Mucosa of rectum (tissue), 2 donors: ENCODE measurements at regions not wholly inside any gene's neighbourhood (a gene's known extent, or its start where the extent isn't known, plus 50 kb on each side); places are given as distances from the start of the nearest gene placed in this dataset.

Experiments used
- H3K27ac ChIP-seq, 2 donors: one replicate each; pipeline ENCODE4 v1.7.0; 2013; ENCODE audit warnings: inconsistent platforms in 2 of 2, low read depth in 2 of 2, low read length in 2 of 2
- H3K27me3 ChIP-seq, 2 donors: one replicate each; pipeline ENCODE4 v1.7.0; 2013; ENCODE audit warnings: low read length in 2 of 2; ENCODE audit not compliant: control insufficient read depth in 2 of 2, insufficient read depth in 2 of 2
- H3K36me3 ChIP-seq, 2 donors: one replicate each; pipeline ENCODE4 v1.7.0; 2013; ENCODE audit warnings: low read length in 2 of 2; ENCODE audit not compliant: control insufficient read depth in 2 of 2, insufficient read depth in 2 of 2
- H3K4me1 ChIP-seq, 2 donors: one replicate each; pipeline ENCODE4 v1.7.0; 2013; ENCODE audit warnings: low read length in 2 of 2, mild to moderate bottlenecking in 1 of 2; ENCODE audit not compliant: control insufficient read depth in 2 of 2, insufficient read depth in 2 of 2
- H3K4me3 ChIP-seq, 2 donors: one replicate each; pipeline ENCODE4 v1.7.0; 2013; ENCODE audit warnings: low read length in 2 of 2
- H3K9ac ChIP-seq, 2 donors: one replicate each; pipeline ENCODE4 v1.7.0; 2013; ENCODE audit warnings: low read length in 2 of 2, low read depth in 1 of 2, mild to moderate bottlenecking in 1 of 2
- H3K9me3 ChIP-seq, 2 donors: one replicate each; pipeline ENCODE4 v1.7.0; 2013; ENCODE audit warnings: low read length in 2 of 2; ENCODE audit not compliant: control insufficient read depth in 2 of 2
- donor health status: healthy.
- donor health status: Normal muscosa, but diverticular disease.

DNA sequence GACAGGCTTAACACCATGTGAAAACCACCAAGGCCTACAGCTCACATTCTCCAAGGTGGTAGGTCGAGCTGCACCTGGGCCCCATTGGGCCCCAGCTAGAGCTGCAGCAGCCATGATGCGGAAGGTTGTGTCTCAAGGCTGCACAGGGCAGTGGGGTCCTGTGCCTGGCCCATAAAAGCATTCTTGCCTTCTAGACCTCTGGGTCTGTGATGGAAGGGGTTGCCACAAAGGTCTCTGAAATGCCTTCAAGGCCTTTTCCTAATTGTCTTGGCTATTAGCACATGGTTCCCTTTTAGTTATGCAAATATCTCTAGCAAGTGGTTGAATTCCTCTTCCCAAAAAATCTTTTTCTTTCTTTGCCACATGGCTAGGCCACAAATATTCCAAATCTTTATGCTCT, 52.5 kb upstream of the C11orf58 start:
- Histone ChIP-seq H3K27me3 (no peaks in the 10 kb centered on the region), H3K9me3 (no peaks in the 10 kb centered on the region), H3K4me1 (no peaks in the 10 kb centered on the region), H3K9ac (no peak overlapping the region), H3K4me3 (no peak overlapping the region), H3K36me3 (no peaks in the 10 kb centered on the region), H3K27ac (no peak overlapping the region)

DNA sequence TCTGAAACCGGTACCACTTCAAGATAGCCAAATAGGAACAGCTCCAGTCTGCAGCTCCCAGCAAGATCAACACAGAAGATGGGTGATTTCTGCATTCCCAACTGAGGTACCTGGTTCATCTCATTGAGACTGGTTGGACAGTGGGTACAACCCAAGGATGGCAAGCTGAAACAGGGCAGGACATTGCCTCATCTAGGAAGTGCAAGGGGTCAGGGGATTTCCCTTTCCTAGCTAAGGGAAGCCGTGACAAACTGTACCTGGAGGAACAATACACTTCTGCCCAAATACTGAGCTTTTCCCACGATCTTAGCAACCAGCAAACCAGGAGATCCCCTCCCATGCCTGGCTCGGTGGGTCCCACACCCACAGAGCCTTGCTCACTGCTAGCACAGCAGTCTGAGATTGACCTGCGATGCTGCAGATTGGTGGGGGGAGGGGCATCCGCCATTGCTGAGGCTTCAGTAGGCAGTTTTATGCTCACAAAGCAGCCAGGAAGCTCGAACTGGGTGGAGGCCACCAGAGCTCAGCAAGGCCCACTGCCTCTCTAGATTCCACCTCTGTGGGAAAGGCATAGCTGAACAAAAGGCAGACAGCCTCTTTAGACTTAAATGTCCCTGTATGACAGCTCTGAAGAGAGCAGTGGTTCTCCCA, 59.9 kb upstream of the C11orf58 start:
- H3K9me3 ChIP-seq, result no peaks in the 10 kb centered on the region
- H3K27me3 ChIP-seq, result no peaks in the 10 kb centered on the region
- H3K9ac ChIP-seq, result no peak overlapping the region
- H3K27ac ChIP-seq, result no peak overlapping the region
- H3K4me3 ChIP-seq, result no peak overlapping the region
- H3K4me1 ChIP-seq, result no peaks in the 10 kb centered on the region
- no peaks in the 10 kb centered on the region for H3K36me3 ChIP-seq

DNA sequence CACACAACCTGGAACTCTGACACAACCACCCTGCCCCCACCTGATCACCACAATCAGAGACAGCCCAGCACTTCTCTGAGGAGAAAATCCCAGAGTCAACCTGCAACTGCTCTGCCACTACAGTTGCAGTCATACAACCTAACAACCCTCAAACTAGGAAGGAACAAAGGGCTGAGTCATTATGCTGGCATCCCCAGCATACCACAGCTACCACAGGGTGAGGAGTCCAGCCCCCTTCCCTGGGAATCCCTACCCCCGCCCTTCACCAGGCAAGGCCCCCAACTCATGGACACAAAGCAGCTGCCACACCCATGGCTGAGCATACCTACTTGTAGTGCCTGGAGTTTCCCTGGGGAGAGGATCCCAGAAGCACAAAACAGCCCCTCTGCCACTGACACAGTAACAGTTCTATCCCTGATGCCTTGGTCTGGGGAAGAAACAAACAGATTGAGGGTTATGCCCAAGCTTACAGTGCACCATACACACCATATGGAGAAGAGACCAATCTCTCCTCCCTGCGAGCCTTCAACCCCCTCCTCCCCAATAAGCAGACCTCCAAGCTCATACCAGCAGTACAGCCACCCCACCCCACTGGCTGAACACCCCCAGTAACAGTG, 68.5 kb upstream of the C11orf58 start:
- H3K27me3 ChIP-seq, result no peaks in the 10 kb centered on the region
- no peak overlapping the region for H3K9ac ChIP-seq

DNA sequence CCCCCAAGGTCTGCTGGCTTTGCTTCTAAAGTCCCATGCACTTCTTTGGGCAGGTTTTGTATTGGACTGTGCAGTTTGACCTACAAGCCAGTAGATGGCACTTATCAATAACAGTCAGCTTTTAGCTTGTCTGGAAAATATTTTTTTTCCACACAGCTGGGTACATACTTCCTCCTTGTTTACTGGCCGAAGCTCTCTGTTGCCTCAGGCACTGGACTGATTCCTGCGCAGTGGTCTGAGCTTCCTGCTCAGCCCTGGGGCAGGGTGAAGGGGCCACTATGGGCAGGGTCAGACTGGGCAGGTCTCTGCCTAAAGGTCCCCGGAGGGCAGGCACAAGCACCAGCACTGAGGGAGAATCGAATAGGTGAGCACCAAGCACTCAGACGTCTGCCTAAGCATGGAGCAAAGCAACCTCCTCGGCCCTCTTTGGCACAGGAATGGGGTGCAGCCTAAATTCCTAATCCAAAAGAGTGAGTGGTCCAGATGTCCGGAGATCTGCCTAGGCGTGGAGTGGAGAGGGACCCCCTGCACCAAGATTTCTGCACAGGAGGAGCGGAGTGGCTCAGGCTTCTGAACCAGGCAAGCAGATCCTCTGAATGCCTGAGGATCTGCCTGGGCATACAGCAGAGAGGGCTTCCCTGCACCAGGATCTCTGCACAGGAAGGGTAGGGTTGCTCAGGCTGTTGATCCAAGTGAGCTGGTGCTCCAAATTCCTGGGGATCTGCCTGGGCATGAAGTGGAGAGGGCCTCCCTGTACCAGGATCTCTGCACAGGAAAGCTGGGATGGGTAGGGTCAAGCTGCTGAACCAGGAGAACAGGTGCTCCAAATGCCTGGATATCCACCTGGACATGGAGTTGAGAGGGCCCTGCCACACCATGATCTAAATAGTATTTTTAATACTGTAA, 105.9 kb upstream of the C11orf58 start:
- H3K9me3 ChIP-seq, result no peaks in the 10 kb centered on the region
- no peak overlapping the region for H3K27ac ChIP-seq
- no peaks in the 10 kb centered on the region for H3K27me3 ChIP-seq
- H3K4me1 ChIP-seq, result no peaks in the 10 kb centered on the region
- H3K9ac ChIP-seq, result no peak overlapping the region
- no peaks in the 10 kb centered on the region for H3K36me3 ChIP-seq
- H3K4me3 ChIP-seq, result no peak overlapping the region

More for the DNA sequence above, 68.5 kb upstream of the C11orf58 start:
- H3K36me3 ChIP-seq, result no peaks in the 10 kb centered on the region
- no peaks in the 10 kb centered on the region for H3K4me1 ChIP-seq
- no peak overlapping the region for H3K27ac ChIP-seq
- H3K9me3 ChIP-seq, result no peaks in the 10 kb centered on the region
- no peak overlapping the region for H3K4me3 ChIP-seq

DNA sequence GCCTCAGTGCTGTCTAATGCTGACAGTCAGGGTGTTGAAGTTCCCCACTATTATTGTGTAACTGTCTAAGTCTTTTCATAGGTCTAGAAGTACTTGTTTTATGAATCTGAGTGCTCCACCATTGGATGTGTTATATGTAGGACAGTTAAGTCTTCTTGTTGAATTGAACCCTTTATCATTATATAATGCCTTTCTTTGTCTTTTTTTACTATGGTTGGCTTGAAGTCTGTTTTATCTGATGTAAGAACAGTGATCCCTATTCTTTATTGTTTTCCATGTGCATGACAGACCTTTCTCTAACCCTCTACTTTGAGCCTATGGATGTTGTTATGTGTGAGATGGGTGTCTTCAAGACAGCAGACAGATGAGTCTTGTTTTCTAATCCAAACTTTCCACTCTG, 107.8 kb upstream of the C11orf58 start:
- Histone ChIP-seq H3K4me3 (no peak overlapping the region), H3K27ac (no peak overlapping the region), H3K27me3 (no peaks in the 10 kb centered on the region), H3K9ac (no peak overlapping the region), H3K9me3 (no peaks in the 10 kb centered on the region), H3K4me1 (no peaks in the 10 kb centered on the region), H3K36me3 (no peaks in the 10 kb centered on the region)

DNA sequence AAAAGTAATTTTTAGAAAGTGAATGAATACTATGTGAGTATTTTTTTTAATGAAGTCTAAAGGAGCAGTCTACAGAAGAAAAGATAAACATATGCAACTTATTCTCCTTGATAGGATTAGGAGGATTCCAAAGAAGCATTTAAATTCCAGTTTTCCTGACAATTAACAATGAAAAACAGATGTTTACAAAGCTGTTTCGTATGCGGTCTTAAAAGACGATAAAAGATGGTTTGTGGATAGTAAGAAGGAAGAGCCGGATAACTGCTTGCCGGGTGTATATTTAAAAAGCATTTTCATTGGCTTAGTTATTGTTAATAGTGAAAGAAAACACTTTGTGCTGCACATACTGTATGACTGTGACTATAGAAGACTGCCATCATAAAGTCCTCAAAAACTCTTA, 120.0 kb upstream of the C11orf58 start:
- peaks cover 5 to 7% of the 10 kb centered on the region in 2 donors for H3K4me1 ChIP-seq

DNA sequence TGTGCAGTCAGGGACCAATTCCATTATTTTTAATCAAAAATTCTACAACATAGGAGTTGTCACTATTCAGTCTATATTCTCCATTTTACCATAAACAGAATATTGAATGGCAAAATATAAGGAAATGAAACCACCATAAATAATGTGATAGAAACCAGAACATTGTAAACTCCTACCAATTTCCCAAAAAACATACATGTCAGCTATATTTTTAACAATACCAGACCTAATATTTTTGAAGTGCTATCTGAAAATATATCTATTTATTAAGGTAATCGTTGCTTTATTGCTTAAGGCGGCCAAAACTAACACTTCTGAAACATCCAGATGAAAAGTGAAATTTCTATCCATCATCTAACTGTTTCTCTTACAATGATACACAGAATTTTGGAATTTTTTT, 123.0 kb upstream of the C11orf58 start:
- peaks cover 5 to 11% of the 10 kb centered on the region in 2 donors for H3K4me1 ChIP-seq
- H3K27ac ChIP-seq, result no peak overlapping the region
- H3K27me3 ChIP-seq, result peaks cover 47 to 52% of the 10 kb centered on the region in 2 donors
- no peaks in the 10 kb centered on the region for H3K9me3 ChIP-seq
- no peak overlapping the region for H3K4me3 ChIP-seq
- no peak overlapping the region for H3K9ac ChIP-seq
- H3K36me3 ChIP-seq, result no peaks in the 10 kb centered on the region

More for the DNA sequence above, 120.0 kb upstream of the C11orf58 start:
- Histone ChIP-seq H3K4me3 (no peak overlapping the region), H3K9me3 (no peaks in the 10 kb centered on the region), H3K27me3 (peaks cover 19 to 25% of the 10 kb centered on the region in 2 donors), H3K36me3 (no peaks in the 10 kb centered on the region), H3K27ac (no peak overlapping the region), H3K9ac (no peak overlapping the region)

DNA sequence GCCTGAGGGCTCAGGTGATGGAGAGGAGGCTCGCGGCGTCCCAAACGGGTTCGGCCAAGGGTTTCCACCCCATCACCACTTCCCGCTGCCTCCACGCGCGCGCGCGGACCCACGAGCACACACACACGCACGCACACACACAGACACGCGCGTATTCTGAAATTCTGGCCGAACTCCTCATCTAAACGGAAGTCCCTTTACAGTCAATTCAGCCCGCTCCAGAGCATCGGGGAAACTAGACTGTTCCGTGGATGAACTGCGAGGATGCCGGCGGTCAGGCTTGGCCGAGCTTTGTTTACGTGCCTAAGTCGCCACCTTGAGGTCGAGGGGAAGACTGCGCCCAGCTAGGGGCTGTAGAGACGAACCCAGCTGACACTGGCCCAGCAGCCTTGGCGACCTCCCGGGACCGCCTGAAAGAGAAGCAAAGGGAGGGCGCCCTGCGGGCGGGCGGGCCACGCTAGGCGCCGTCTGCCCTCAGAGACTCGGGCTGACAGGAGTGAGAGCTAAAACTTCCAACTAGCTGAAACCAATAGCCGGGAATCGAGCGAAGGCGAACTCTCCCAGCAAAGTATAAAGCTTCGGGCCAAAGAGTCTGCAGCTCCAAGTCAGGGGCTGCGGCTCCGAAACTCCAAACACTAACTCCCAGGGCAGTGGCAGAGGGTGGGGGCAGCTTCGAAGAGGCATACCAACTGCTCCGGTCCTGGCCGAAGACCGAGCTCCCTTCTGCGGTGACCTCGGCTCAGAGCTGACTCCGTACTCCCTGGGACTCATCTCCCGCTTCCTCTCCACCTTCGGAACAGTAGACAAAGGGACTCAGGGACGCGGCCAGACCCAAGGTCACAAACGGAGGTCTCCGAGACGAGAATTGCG, 124.7 kb upstream of the C11orf58 start:
- Histone ChIP-seq H3K27me3 (peaks cover 63 to 67% of the 10 kb centered on the region in 2 donors), H3K9me3 (no peaks in the 10 kb centered on the region), H3K9ac (peak overlapping the region; percentile 41 to 42), H3K27ac (peak overlapping the region; percentile 25 to 41), H3K36me3 (no peaks in the 10 kb centered on the region), H3K4me3 (peak overlapping the region; percentile 67 to 68), H3K4me1 (peaks cover 5 to 11% of the 10 kb centered on the region in 2 donors)

DNA sequence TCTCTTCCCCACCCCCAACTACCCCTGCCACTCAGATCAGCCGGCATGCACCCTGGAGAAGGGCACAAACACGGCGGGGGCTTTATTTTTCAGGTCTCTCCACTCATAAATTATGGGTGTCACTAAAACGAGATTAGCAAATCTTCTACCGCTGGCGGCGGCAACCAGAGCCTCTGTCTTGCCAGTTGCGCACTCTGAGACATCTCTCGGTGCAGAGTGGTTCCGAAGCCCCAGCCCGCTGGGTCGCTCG, 125.3 kb upstream of the C11orf58 start:
- H3K27ac ChIP-seq, result peak overlapping the region; percentile 6 to 41

More for the DNA sequence above, 125.3 kb upstream of the C11orf58 start:
- Histone ChIP-seq H3K4me3 (peak overlapping the region; percentile 67 to 68), H3K36me3 (no peaks in the 10 kb centered on the region), H3K9me3 (no peaks in the 10 kb centered on the region), H3K9ac (no peak overlapping the region), H3K4me1 (peaks cover 5 to 11% of the 10 kb centered on the region in 2 donors), H3K27me3 (peaks cover 68 to 72% of the 10 kb centered on the region in 2 donors)
